ENCODE measurements at regions not wholly inside any gene's neighbourhood (a gene's known extent, or its start where the extent isn't known, plus 50 kb on each side); places are given as distances from the start of the nearest gene placed in this dataset.
"Not testable (repeated sequence)": the region's sequence is repeated elsewhere in the genome, so short reads cannot be mapped to it uniquely, and the experiment has no call there.

GRCh38 chrX:13955975-13956374, 73.7 kb downstream of the GEMIN8 start:
- Mint-ChIP-seq H3K9me3 (no peaks in the 10 kb centered on the region), H3K27ac (no peak overlapping the region), H3K4me3 (no peak overlapping the region), H3K36me3 (no peaks in the 10 kb centered on the region), H3K27me3 (peaks cover 1% of the 10 kb centered on the region), H3K4me1 (no peaks in the 10 kb centered on the region)

GRCh38 chrX:13955095-13955647, 74.5 kb downstream of the GEMIN8 start:
- H3K4me3 Mint-ChIP-seq = no peak overlapping the region
- H3K4me1 Mint-ChIP-seq = no peaks in the 10 kb centered on the region
- H3K36me3 Mint-ChIP-seq = no peaks in the 10 kb centered on the region
- H3K27ac Mint-ChIP-seq = no peak overlapping the region
- peaks cover 1% of the 10 kb centered on the region for H3K27me3 Mint-ChIP-seq
- no peaks in the 10 kb centered on the region for H3K9me3 Mint-ChIP-seq

GRCh38 chrX:13952581-13952980, 77.1 kb downstream of the GEMIN8 start:
- Mint-ChIP-seq H3K4me1 (no peaks in the 10 kb centered on the region), H3K4me3 (no peak overlapping the region), H3K9me3 (no peaks in the 10 kb centered on the region), H3K27me3 (peaks cover 1% of the 10 kb centered on the region), H3K36me3 (no peaks in the 10 kb centered on the region), H3K27ac (no peak overlapping the region)

- H3K4me3 Mint-ChIP-seq, H3K4me1 Mint-ChIP-seq, H3K27ac Mint-ChIP-seq, H3K36me3 Mint-ChIP-seq, H3K27me3 Mint-ChIP-seq, H3K9me3 Mint-ChIP-seq: not testable (repeated sequence)
Observed at GRCh38 chrX:13946223-13946622, 83.5 kb downstream of the GEMIN8 start.

GRCh38 chrX:13945787-13946186, 83.9 kb downstream of the GEMIN8 start:
- H3K36me3 Mint-ChIP-seq, H3K27ac Mint-ChIP-seq, H3K27me3 Mint-ChIP-seq, H3K4me1 Mint-ChIP-seq, H3K9me3 Mint-ChIP-seq, H3K4me3 Mint-ChIP-seq: not testable (repeated sequence)

GRCh38 chrX:13940671-13941070, 89.0 kb downstream of the GEMIN8 start:
- no peak overlapping the region for H3K4me3 Mint-ChIP-seq
- H3K27ac Mint-ChIP-seq = no peak overlapping the region
- no peaks in the 10 kb centered on the region for H3K9me3 Mint-ChIP-seq
- H3K36me3 Mint-ChIP-seq = no peaks in the 10 kb centered on the region
- peaks cover 12% of the 10 kb centered on the region for H3K27me3 Mint-ChIP-seq
- no peaks in the 10 kb centered on the region for H3K4me1 Mint-ChIP-seq

- H3K27ac Mint-ChIP-seq = no peak overlapping the region
Observed at GRCh38 chrX:13939741-13940597, 89.7 kb downstream of the GEMIN8 start.

GRCh38 chrX:13938829-13939530, 90.7 kb downstream of the GEMIN8 start:
- Mint-ChIP-seq H3K27ac (no peak overlapping the region), H3K9me3 (no peaks in the 10 kb centered on the region), H3K4me1 (no peaks in the 10 kb centered on the region), H3K27me3 (peaks cover 12% of the 10 kb centered on the region), H3K36me3 (no peaks in the 10 kb centered on the region), H3K4me3 (peak overlapping the region; percentile 62)

More at GRCh38 chrX:13939741-13940597, 89.7 kb downstream of the GEMIN8 start:
- H3K9me3 Mint-ChIP-seq = no peaks in the 10 kb centered on the region
- H3K4me3 Mint-ChIP-seq = no peak overlapping the region
- H3K4me1 Mint-ChIP-seq = no peaks in the 10 kb centered on the region
- H3K36me3 Mint-ChIP-seq = no peaks in the 10 kb centered on the region
- peaks cover 12% of the 10 kb centered on the region for H3K27me3 Mint-ChIP-seq

GRCh38 chrX:13938051-13938828, 91.5 kb downstream of the GEMIN8 start:
- peak overlapping the region; percentile 58 for H3K4me3 Mint-ChIP-seq
- no peaks in the 10 kb centered on the region for H3K36me3 Mint-ChIP-seq
- no peaks in the 10 kb centered on the region for H3K4me1 Mint-ChIP-seq
- H3K9me3 Mint-ChIP-seq = no peaks in the 10 kb centered on the region
- peaks cover 12% of the 10 kb centered on the region for H3K27me3 Mint-ChIP-seq
- no peak overlapping the region for H3K27ac Mint-ChIP-seq

- H3K36me3 Mint-ChIP-seq = no peaks in the 10 kb centered on the region
- no peak overlapping the region for H3K27ac Mint-ChIP-seq
- H3K4me3 Mint-ChIP-seq = peak overlapping the region; percentile 58
- H3K4me1 Mint-ChIP-seq = no peaks in the 10 kb centered on the region
- peaks cover 12% of the 10 kb centered on the region for H3K27me3 Mint-ChIP-seq
- no peaks in the 10 kb centered on the region for H3K9me3 Mint-ChIP-seq
Observed at GRCh38 chrX:13937370-13938050, 92.2 kb downstream of the GEMIN8 start.

- Mint-ChIP-seq H3K27ac (no peak overlapping the region), H3K27me3 (peaks cover 12% of the 10 kb centered on the region), H3K9me3 (no peaks in the 10 kb centered on the region), H3K4me3 (no peak overlapping the region), H3K36me3 (no peaks in the 10 kb centered on the region), H3K4me1 (no peaks in the 10 kb centered on the region)
Observed at GRCh38 chrX:13936521-13937225, 93.0 kb downstream of the GEMIN8 start.

GRCh38 chrX:13934731-13935130, 95.0 kb downstream of the GEMIN8 start:
- Mint-ChIP-seq H3K27me3 (peaks cover 7% of the 10 kb centered on the region), H3K4me3 (no peak overlapping the region), H3K36me3 (no peaks in the 10 kb centered on the region), H3K27ac (no peak overlapping the region), H3K4me1 (no peaks in the 10 kb centered on the region), H3K9me3 (no peaks in the 10 kb centered on the region)

- Mint-ChIP-seq H3K9me3 (no peaks in the 10 kb centered on the region), H3K4me1 (no peaks in the 10 kb centered on the region), H3K4me3 (no peak overlapping the region), H3K36me3 (no peaks in the 10 kb centered on the region), H3K27me3 (peaks cover 2% of the 10 kb centered on the region), H3K27ac (no peak overlapping the region)
Observed at GRCh38 chrX:13933851-13934250, 95.8 kb downstream of the GEMIN8 start.

- no peaks in the 10 kb centered on the region for H3K4me1 Mint-ChIP-seq
- peaks cover 2% of the 10 kb centered on the region for H3K27me3 Mint-ChIP-seq
- H3K36me3 Mint-ChIP-seq = no peaks in the 10 kb centered on the region
- H3K4me3 Mint-ChIP-seq = no peak overlapping the region
- H3K9me3 Mint-ChIP-seq = no peaks in the 10 kb centered on the region
- no peak overlapping the region for H3K27ac Mint-ChIP-seq
Observed at GRCh38 chrX:13933352-13933751, 96.3 kb downstream of the GEMIN8 start.

GRCh38 chrX:13932416-13932815, 97.3 kb downstream of the GEMIN8 start:
- H3K27me3 Mint-ChIP-seq = peaks cover 1% of the 10 kb centered on the region

More at GRCh38 chrX:13932416-13932815, 97.3 kb downstream of the GEMIN8 start:
- Mint-ChIP-seq H3K4me3 (no peak overlapping the region), H3K36me3 (no peaks in the 10 kb centered on the region), H3K4me1 (no peaks in the 10 kb centered on the region), H3K27ac (no peak overlapping the region), H3K9me3 (no peaks in the 10 kb centered on the region)
